H1 (cell line): ENCODE measurements at regions not wholly inside any gene's neighbourhood (a gene's known extent, or its start where the extent isn't known, plus 50 kb on each side); places are given as distances from the start of the nearest gene placed in this dataset.

Experiments
- NANOG ChIP-seq: IDR thresholded peaks from 2 replicates; pipeline ENCODE4 v1.6.1; 2011; ENCODE audit warnings: low read length, low read depth, mild to moderate bottlenecking, inconsistent platforms; ENCODE audit not compliant: insufficient read depth, poor library complexity, severe bottlenecking

GRCh38 chr17:63290784-63291183 lies 155.3 kb downstream of the CYB561 start (continued):
- no peak for TF ChIP-seq NANOG
